HepG2 (cell line): ENCODE measurements at regions not wholly inside any gene's neighbourhood (a gene's known extent, or its start where the extent isn't known, plus 50 kb on each side); places are given as distances from the start of the nearest gene placed in this dataset.

Source experiments
- BCL6 ChIP-seq: IDR thresholded peaks from 2 replicates; pipeline ENCODE4 v1.6.1; 2016; ENCODE audit warnings: missing genetic modification reagents, missing compliant biosample characterization
- MLLT10 ChIP-seq: sonication (generic); formaldehyde crosslinking; IDR thresholded peaks from 2 replicates; pipeline ENCODE4 v1.4.0; 2020; ENCODE audit warnings: missing genetic modification reagents
- PHF8 ChIP-seq: sonication (generic); formaldehyde crosslinking; IDR thresholded peaks from 2 replicates; pipeline ENCODE4 v1.5.0; 2020; ENCODE audit warnings: missing genetic modification reagents
- RXRA ChIP-seq: sonication (generic); formaldehyde crosslinking; IDR thresholded peaks from 2 replicates; pipeline ENCODE4 v1.5.1; 2020; ENCODE audit warnings: missing genetic modification reagents
- THAP11 ChIP-seq: IDR thresholded peaks from 2 replicates; pipeline ENCODE4 v1.6.1; 2016; ENCODE audit warnings: missing biosample characterization, missing genetic modification reagents
- ZNF354B ChIP-seq: sonication (generic); formaldehyde crosslinking; IDR thresholded peaks from 2 replicates; pipeline ENCODE4 v1.8.0; 2022; ENCODE audit warnings: mild to moderate bottlenecking, missing genetic modification reagents
- ZNF713 ChIP-seq: sonication (generic); formaldehyde crosslinking; IDR thresholded peaks from 2 replicates; pipeline ENCODE4 v1.4.0; 2020; ENCODE audit warnings: mild to moderate bottlenecking, missing genetic modification reagents
- TF ChIP-seq, protein P1 (sequence below): sonication (generic); formaldehyde crosslinking; IDR thresholded peaks from 2 replicates; pipeline ENCODE4 v1.4.0; 2020; ENCODE audit warnings: missing genetic modification reagents
- TF ChIP-seq, protein P2 (sequence below), 2 experiments: sonication (generic) in 1 of 2; formaldehyde crosslinking in 1 of 2; IDR thresholded peaks; 2 replicates each; pipeline versions ENCODE4 v1.6.1 to v1.9.0; 2014 to 2022; ENCODE audit warnings: antibody characterized with exemption in 1 of 2, borderline replicate concordance in 1 of 2, inconsistent platforms in 1 of 2, low read depth in 1 of 2, missing genetic modification reagents in 1 of 2

DNA sequence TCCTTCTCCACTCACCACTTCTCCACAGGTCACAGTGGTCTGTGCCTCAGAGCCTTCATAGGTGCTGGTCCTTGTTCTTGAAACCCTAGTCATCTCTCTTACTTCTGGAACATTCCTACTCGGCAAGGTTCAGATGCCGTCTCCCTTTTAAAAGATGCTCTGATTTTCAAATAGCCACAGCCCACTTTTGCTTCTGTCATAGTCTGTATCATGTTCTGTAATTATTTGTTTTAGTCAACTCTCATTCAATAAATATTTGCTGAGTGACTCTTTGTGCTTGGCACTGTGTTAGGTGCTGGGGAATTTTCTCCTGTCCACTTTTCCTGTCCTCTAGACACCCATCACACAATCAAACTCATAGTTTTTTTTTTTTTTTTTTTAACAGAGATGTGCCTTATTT is 181.3 kb upstream of the IL12B start:
- TF ChIP-seq ZNF354B (no peak), THAP11 (CRISPR knock-in tag) (no peak), RXRA (CRISPR knock-in tag) (no peak), ZNF713 (CRISPR knock-in tag) (no peak), BCL6 (CRISPR knock-in tag) (no peak), PHF8 (CRISPR knock-in tag) (no peak), MLLT10 (CRISPR knock-in tag) (no peak)
- TF ChIP-seq, protein P1, sequence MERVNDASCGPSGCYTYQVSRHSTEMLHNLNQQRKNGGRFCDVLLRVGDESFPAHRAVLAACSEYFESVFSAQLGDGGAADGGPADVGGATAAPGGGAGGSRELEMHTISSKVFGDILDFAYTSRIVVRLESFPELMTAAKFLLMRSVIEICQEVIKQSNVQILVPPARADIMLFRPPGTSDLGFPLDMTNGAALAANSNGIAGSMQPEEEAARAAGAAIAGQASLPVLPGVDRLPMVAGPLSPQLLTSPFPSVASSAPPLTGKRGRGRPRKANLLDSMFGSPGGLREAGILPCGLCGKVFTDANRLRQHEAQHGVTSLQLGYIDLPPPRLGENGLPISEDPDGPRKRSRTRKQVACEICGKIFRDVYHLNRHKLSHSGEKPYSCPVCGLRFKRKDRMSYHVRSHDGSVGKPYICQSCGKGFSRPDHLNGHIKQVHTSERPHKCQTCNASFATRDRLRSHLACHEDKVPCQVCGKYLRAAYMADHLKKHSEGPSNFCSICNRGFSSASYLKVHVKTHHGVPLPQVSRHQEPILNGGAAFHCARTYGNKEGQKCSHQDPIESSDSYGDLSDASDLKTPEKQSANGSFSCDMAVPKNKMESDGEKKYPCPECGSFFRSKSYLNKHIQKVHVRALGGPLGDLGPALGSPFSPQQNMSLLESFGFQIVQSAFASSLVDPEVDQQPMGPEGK (CRISPR knock-in tag), result no peak
- TF ChIP-seq, protein P2, sequence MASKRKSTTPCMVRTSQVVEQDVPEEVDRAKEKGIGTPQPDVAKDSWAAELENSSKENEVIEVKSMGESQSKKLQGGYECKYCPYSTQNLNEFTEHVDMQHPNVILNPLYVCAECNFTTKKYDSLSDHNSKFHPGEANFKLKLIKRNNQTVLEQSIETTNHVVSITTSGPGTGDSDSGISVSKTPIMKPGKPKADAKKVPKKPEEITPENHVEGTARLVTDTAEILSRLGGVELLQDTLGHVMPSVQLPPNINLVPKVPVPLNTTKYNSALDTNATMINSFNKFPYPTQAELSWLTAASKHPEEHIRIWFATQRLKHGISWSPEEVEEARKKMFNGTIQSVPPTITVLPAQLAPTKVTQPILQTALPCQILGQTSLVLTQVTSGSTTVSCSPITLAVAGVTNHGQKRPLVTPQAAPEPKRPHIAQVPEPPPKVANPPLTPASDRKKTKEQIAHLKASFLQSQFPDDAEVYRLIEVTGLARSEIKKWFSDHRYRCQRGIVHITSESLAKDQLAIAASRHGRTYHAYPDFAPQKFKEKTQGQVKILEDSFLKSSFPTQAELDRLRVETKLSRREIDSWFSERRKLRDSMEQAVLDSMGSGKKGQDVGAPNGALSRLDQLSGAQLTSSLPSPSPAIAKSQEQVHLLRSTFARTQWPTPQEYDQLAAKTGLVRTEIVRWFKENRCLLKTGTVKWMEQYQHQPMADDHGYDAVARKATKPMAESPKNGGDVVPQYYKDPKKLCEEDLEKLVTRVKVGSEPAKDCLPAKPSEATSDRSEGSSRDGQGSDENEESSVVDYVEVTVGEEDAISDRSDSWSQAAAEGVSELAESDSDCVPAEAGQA (IDR thresholded peaks at IDR 0.05; ENCODE audit: low read depth), result no peak
- TF ChIP-seq, protein P2 (CRISPR knock-in tag; IDR thresholded peaks at IDR 0.05; ENCODE audit: borderline replicate concordance), result no peak
